Esophagus muscularis mucosa (tissue), 4 donors: ENCODE measurements at regions not wholly inside any gene's neighbourhood (a gene's known extent, or its start where the extent isn't known, plus 50 kb on each side); places are given as distances from the start of the nearest gene placed in this dataset.

Source experiments
- CTCF ChIP-seq, 3 experiments: fragments of 200-600 bp in 2 of 3; fragments of 450-650 bp in 1 of 3; sonication (generic) in 2 of 3; IDR thresholded peaks; one replicate each; pipeline ENCODE4 v1.5.1; 2017 to 2019; ENCODE audit warnings: antibody characterized with exemption in 3 of 3, mild to moderate bottlenecking in 2 of 3, moderate library complexity in 1 of 3
- EP300 ChIP-seq: sonication (generic); formaldehyde crosslinking; IDR thresholded peaks from one replicate; pipeline ENCODE4 v1.6.1; 2017; ENCODE audit warnings: antibody characterized with exemption
- POLR2A ChIP-seq: fragments of 450-650 bp; IDR thresholded peaks from one replicate; pipeline ENCODE4 v1.6.1; 2017; ENCODE audit warnings: antibody characterized with exemption, moderate library complexity, mild to moderate bottlenecking, low read depth
- POLR2AphosphoS5 ChIP-seq, 2 donors: sonication (generic); formaldehyde crosslinking; IDR thresholded peaks; one replicate each; pipeline ENCODE4 v1.6.1; 2017; ENCODE audit warnings: antibody characterized with exemption in 2 of 2

GRCh38 chr7:98539865-98540264 lies 77.2 kb upstream of the NPTX2 start:
- TF ChIP-seq CTCF (IDR thresholded peaks at IDR 0.05), result no peak
- TF ChIP-seq POLR2AphosphoS5 (IDR thresholded peaks at IDR 0.05), result no peak
- no peak for TF ChIP-seq POLR2A
- no peak for TF ChIP-seq EP300
